Prostate gland (tissue), 2 donors: ENCODE measurements at regions not wholly inside any gene's neighbourhood (a gene's known extent, or its start where the extent isn't known, plus 50 kb on each side); places are given as distances from the start of the nearest gene placed in this dataset.
"Not testable (repeated sequence)": the region's sequence is repeated elsewhere in the genome, so short reads cannot be mapped to it uniquely, and the experiment has no call there.

ENCODE experiments used
- POLR2A ChIP-seq: fragments of 450-650 bp; IDR thresholded peaks from one replicate; pipeline ENCODE4 v1.6.1; 2016; ENCODE audit warnings: antibody characterized with exemption, mild to moderate bottlenecking
- TF ChIP-seq, protein P1 (sequence below), 4 experiments: fragments of 200-600 bp in 2 of 4; fragments of 450-650 bp in 2 of 4; sonication (generic) in 2 of 4; IDR thresholded peaks; 1 replicate in 3 of 4; 2 replicates in 1 of 4; pipeline ENCODE4 v1.5.1; 2016 to 2019; ENCODE audit warnings: antibody characterized with exemption in 4 of 4, mild to moderate bottlenecking in 2 of 4, moderate library complexity in 2 of 4

GRCh38 chr2:111311568-111311967 lies 190.9 kb downstream of the BCL2L11 start:
- not testable (repeated sequence) for TF ChIP-seq POLR2A
- TF ChIP-seq, protein P1, sequence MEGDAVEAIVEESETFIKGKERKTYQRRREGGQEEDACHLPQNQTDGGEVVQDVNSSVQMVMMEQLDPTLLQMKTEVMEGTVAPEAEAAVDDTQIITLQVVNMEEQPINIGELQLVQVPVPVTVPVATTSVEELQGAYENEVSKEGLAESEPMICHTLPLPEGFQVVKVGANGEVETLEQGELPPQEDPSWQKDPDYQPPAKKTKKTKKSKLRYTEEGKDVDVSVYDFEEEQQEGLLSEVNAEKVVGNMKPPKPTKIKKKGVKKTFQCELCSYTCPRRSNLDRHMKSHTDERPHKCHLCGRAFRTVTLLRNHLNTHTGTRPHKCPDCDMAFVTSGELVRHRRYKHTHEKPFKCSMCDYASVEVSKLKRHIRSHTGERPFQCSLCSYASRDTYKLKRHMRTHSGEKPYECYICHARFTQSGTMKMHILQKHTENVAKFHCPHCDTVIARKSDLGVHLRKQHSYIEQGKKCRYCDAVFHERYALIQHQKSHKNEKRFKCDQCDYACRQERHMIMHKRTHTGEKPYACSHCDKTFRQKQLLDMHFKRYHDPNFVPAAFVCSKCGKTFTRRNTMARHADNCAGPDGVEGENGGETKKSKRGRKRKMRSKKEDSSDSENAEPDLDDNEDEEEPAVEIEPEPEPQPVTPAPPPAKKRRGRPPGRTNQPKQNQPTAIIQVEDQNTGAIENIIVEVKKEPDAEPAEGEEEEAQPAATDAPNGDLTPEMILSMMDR (IDR thresholded peaks at IDR 0.05), result not testable (repeated sequence)
